ENCODE measurements at regions not wholly inside any gene's neighbourhood (a gene's known extent, or its start where the extent isn't known, plus 50 kb on each side); places are given as distances from the start of the nearest gene placed in this dataset.

- H3K36me3 Mint-ChIP-seq (ENCODE audit: low read depth) = no peaks in the 10 kb centered on the region
- H3K27ac Mint-ChIP-seq = no peak overlapping the region
- no peaks in the 10 kb centered on the region for H3K27me3 Mint-ChIP-seq (ENCODE audit: low read depth)
- no peak overlapping the region for H3K4me3 Mint-ChIP-seq
- no peaks in the 10 kb centered on the region for H3K9me3 Mint-ChIP-seq
- no peaks in the 10 kb centered on the region for H3K4me1 Mint-ChIP-seq (ENCODE audit: low read depth)
These were observed 161.8 kb upstream of the RIMS1 start for GRCh38 chr6:71724456-71725125.

GRCh38 chr6:71725126-71725470 is 161.3 kb upstream of the RIMS1 start:
- H3K27me3 Mint-ChIP-seq (ENCODE audit: low read depth) = no peaks in the 10 kb centered on the region
- no peak overlapping the region for H3K27ac Mint-ChIP-seq
- no peaks in the 10 kb centered on the region for H3K36me3 Mint-ChIP-seq (ENCODE audit: low read depth)
- H3K4me3 Mint-ChIP-seq = no peak overlapping the region
- H3K4me1 Mint-ChIP-seq (ENCODE audit: low read depth) = no peaks in the 10 kb centered on the region
- H3K9me3 Mint-ChIP-seq = no peaks in the 10 kb centered on the region

DNA sequence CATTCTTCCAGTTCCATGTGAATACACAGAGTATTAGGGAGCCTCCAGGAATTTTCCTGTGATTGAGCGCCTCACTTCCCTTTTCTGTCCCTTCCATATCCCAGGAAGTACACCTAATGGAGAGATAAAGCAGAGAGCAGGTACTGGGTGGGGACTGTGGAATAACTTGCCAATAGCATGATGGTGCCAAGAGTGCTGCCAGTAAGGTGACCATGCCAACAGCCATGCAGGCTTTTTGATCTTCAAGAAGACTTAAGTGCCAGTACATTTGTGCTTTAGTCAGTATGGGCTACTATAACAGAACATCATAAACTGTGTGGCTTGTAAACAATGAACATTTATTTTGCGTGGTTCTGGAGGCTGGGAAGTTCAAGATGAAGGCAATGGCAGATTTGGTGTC is 160.2 kb upstream of the RIMS1 start:
- H3K4me3 Mint-ChIP-seq = no peak overlapping the region
- no peaks in the 10 kb centered on the region for H3K4me1 Mint-ChIP-seq (ENCODE audit: low read depth)
- H3K27me3 Mint-ChIP-seq (ENCODE audit: low read depth) = no peaks in the 10 kb centered on the region
- no peaks in the 10 kb centered on the region for H3K36me3 Mint-ChIP-seq (ENCODE audit: low read depth)
- no peak overlapping the region for H3K27ac Mint-ChIP-seq
- no peaks in the 10 kb centered on the region for H3K9me3 Mint-ChIP-seq

- Mint-ChIP-seq H3K4me1 (ENCODE audit: low read depth) (no peaks in the 10 kb centered on the region), H3K4me3 (no peak overlapping the region), H3K36me3 (ENCODE audit: low read depth) (no peaks in the 10 kb centered on the region), H3K9me3 (no peaks in the 10 kb centered on the region), H3K27ac (no peak overlapping the region), H3K27me3 (ENCODE audit: low read depth) (no peaks in the 10 kb centered on the region)
These were observed 158.6 kb upstream of the RIMS1 start for GRCh38 chr6:71727632-71728294.

DNA sequence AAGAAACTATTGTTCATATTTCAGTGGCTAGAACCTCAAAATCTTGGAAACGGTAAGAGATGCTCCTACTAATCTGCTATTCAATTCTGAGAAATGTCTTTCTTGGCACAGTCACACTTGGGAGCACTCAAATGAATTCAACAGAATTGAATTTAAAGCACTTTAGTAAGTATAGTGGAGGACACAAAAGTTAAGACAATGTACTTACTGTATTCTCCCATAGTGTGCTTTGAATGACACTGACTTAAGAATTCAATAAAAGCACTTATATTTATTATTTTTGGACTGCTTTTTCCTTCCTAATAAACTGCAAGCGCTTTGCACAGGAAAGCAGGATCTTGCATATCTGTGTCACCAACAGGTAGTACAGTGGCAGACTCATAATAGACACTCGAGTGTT is 156.1 kb upstream of the RIMS1 start:
- Mint-ChIP-seq H3K27ac (no peak overlapping the region), H3K9me3 (no peaks in the 10 kb centered on the region), H3K4me1 (ENCODE audit: low read depth) (no peaks in the 10 kb centered on the region), H3K4me3 (no peak overlapping the region), H3K27me3 (ENCODE audit: low read depth) (no peaks in the 10 kb centered on the region), H3K36me3 (ENCODE audit: low read depth) (no peaks in the 10 kb centered on the region)

DNA sequence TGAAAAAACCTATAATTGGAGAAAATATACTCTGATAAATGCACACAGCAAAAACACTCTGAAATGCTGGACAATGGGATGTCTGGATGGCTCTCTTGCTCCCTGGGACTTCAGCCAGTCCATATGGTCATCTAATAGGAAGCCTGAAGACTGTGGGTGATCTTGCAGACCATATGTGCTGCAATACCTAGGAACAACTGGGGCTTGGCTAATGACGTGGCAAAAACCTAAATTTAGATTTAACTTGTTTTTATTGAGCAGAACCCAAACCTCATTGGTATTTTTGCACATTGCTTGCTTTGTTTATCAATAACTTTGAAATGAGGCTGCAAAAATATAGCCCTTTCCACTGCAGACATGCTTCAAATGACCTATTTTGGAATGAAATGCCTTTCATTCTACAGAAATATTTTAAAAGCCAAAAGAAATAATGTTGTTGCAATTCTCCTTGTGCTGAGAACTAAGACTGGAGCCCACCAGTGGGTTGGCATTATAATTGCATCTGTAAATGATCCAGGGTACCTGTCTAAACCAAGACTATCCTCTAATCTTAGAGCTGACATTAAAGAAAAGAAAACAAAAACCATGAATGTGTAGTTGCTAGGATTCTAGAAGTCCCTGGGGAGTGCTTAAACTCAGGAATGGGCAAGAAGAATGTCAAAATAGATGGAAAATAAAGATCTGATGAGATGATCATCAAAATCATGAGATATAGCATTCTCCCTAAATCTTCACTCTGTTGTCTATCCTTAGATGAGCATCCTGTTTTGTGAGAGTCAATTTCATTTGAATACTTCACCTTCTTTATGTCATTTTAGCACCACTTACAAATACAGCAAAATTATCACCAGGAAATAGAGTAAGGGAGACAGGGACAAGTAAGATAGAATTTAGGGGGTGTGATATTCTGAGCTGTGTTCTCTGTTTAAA is 152.1 kb upstream of the RIMS1 start:
- no peaks in the 10 kb centered on the region for H3K9me3 Mint-ChIP-seq
- H3K36me3 Mint-ChIP-seq (ENCODE audit: low read depth) = no peaks in the 10 kb centered on the region
- no peaks in the 10 kb centered on the region for H3K4me1 Mint-ChIP-seq (ENCODE audit: low read depth)
- H3K27ac Mint-ChIP-seq = no peak overlapping the region
- H3K4me3 Mint-ChIP-seq = no peak overlapping the region
- no peaks in the 10 kb centered on the region for H3K27me3 Mint-ChIP-seq (ENCODE audit: low read depth)

- Mint-ChIP-seq H3K9me3 (no peaks in the 10 kb centered on the region), H3K27ac (no peak overlapping the region), H3K4me3 (no peak overlapping the region), H3K36me3 (ENCODE audit: low read depth) (no peaks in the 10 kb centered on the region), H3K27me3 (ENCODE audit: low read depth) (no peaks in the 10 kb centered on the region), H3K4me1 (ENCODE audit: low read depth) (no peaks in the 10 kb centered on the region)
These were observed 148.4 kb upstream of the RIMS1 start for GRCh38 chr6:71737953-71738352.

GRCh38 chr6:71745525-71745924 is 140.8 kb upstream of the RIMS1 start:
- H3K9me3 Mint-ChIP-seq = no peaks in the 10 kb centered on the region
- no peak overlapping the region for H3K4me3 Mint-ChIP-seq
- H3K27ac Mint-ChIP-seq = no peak overlapping the region

GRCh38 chr6:71766146-71766760 is 120.1 kb upstream of the RIMS1 start:
- Mint-ChIP-seq H3K27ac (no peak overlapping the region), H3K27me3 (ENCODE audit: low read depth) (no peaks in the 10 kb centered on the region), H3K9me3 (no peaks in the 10 kb centered on the region), H3K4me3 (no peak overlapping the region), H3K36me3 (ENCODE audit: low read depth) (no peaks in the 10 kb centered on the region), H3K4me1 (ENCODE audit: low read depth) (no peaks in the 10 kb centered on the region)

More at GRCh38 chr6:71745525-71745924, 140.8 kb upstream of the RIMS1 start:
- no peaks in the 10 kb centered on the region for H3K36me3 Mint-ChIP-seq (ENCODE audit: low read depth)
- no peaks in the 10 kb centered on the region for H3K4me1 Mint-ChIP-seq (ENCODE audit: low read depth)
- no peaks in the 10 kb centered on the region for H3K27me3 Mint-ChIP-seq (ENCODE audit: low read depth)

DNA sequence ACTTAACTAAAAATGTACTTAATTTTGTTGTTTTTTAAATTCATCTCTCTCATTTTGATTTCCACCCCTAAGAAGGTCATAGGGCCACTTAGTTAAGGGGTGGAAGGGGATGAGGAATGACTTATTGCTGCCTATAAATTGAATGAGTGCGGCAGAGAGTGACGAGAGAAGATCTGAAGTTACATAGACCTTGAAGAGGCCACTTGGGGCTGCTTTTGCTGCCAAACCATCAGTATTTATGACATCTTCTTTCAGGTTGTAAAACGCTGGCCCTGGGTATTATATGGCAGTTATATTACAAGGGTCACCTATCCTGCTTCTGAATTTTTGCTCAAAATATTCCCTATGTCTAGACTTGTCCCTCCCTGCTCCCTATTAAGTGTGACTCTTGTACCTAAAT is 119.6 kb upstream of the RIMS1 start:
- Mint-ChIP-seq H3K36me3 (ENCODE audit: low read depth) (no peaks in the 10 kb centered on the region), H3K27me3 (ENCODE audit: low read depth) (no peaks in the 10 kb centered on the region), H3K4me1 (ENCODE audit: low read depth) (no peaks in the 10 kb centered on the region), H3K9me3 (no peaks in the 10 kb centered on the region), H3K27ac (no peak overlapping the region), H3K4me3 (no peak overlapping the region)

GRCh38 chr6:71768356-71768755 is 118.0 kb upstream of the RIMS1 start:
- no peaks in the 10 kb centered on the region for H3K27me3 Mint-ChIP-seq (ENCODE audit: low read depth)
- no peak overlapping the region for H3K4me3 Mint-ChIP-seq
- H3K9me3 Mint-ChIP-seq = no peaks in the 10 kb centered on the region

DNA sequence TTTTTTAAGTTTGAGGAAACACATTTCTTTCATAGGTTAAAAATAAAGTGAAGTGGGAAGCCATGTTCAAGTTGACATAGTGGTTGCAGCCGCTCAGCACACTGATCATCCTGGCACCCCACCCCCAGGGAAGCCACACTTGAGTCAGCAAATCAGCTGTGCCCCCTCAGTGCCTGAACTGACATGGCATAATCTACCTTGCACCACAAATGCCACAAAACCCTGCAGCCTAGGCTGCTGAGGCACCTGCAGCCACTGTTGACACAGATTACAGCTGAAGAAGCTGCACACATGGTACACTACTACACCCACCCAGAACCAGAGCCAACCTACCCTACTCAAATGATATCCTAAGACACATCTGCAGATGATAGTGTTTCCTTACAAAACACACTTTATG is 77.5 kb upstream of the RIMS1 start:
- H3K4me1 Mint-ChIP-seq (ENCODE audit: low read depth) = no peaks in the 10 kb centered on the region
- H3K4me3 Mint-ChIP-seq = no peak overlapping the region
- peaks cover 31% of the 10 kb centered on the region for H3K9me3 Mint-ChIP-seq
- H3K27ac Mint-ChIP-seq = no peak overlapping the region
- no peaks in the 10 kb centered on the region for H3K36me3 Mint-ChIP-seq (ENCODE audit: low read depth)
- H3K27me3 Mint-ChIP-seq (ENCODE audit: low read depth) = no peaks in the 10 kb centered on the region

More at GRCh38 chr6:71768356-71768755, 118.0 kb upstream of the RIMS1 start:
- Mint-ChIP-seq H3K4me1 (ENCODE audit: low read depth) (no peaks in the 10 kb centered on the region), H3K36me3 (ENCODE audit: low read depth) (no peaks in the 10 kb centered on the region), H3K27ac (no peak overlapping the region)

GRCh38 chr6:71810880-71811279 is 75.5 kb upstream of the RIMS1 start:
- Mint-ChIP-seq H3K4me1 (ENCODE audit: low read depth) (no peaks in the 10 kb centered on the region), H3K27ac (no peak overlapping the region), H3K36me3 (ENCODE audit: low read depth) (no peaks in the 10 kb centered on the region), H3K9me3 (peaks cover 24% of the 10 kb centered on the region), H3K27me3 (ENCODE audit: low read depth) (no peaks in the 10 kb centered on the region), H3K4me3 (no peak overlapping the region)

GRCh38 chr6:71822625-71823024 is 63.7 kb upstream of the RIMS1 start:
- Mint-ChIP-seq H3K27me3 (ENCODE audit: low read depth) (no peaks in the 10 kb centered on the region), H3K4me3 (no peak overlapping the region), H3K4me1 (ENCODE audit: low read depth) (no peaks in the 10 kb centered on the region), H3K36me3 (ENCODE audit: low read depth) (no peaks in the 10 kb centered on the region), H3K27ac (no peak overlapping the region), H3K9me3 (peaks cover 7% of the 10 kb centered on the region)
